ENCODE measurements at regions not wholly inside any gene's neighbourhood (a gene's known extent, or its start where the extent isn't known, plus 50 kb on each side); places are given as distances from the start of the nearest gene placed in this dataset.

GRCh38 chr2:62291052-62291451 lies 95.1 kb downstream of the B3GNT2 start (continued):
- no peak for TF ChIP-seq NR4A1 (CRISPR knock-in tag; IDR thresholded peaks at IDR 0.05)
- TF ChIP-seq NR4A1 (tag; IDR thresholded peaks at IDR 0.05) = peak; percentile 81
- TF ChIP-seq SMARCC2 (IDR thresholded peaks at IDR 0.05; ENCODE audit: low read depth) = no peak
- TF ChIP-seq BDP1 (IDR thresholded peaks at IDR 0.05; ENCODE audit: insufficient read depth, insufficient read length) = no peak
- TF ChIP-seq TSHZ1 (CRISPR knock-in tag; IDR thresholded peaks at IDR 0.05) = 0 out of 2 replicates have a peak, but pooled peaks have one; percentile 14
- TF ChIP-seq ZNF311 (CRISPR knock-in tag; IDR thresholded peaks at IDR 0.05) = peak; percentile 84
- TF ChIP-seq ELF4 (CRISPR knock-in tag; IDR thresholded peaks at IDR 0.05) = no peak
- 0 out of 2 replicates have a peak, but pooled peaks have one; percentile 24 for TF ChIP-seq ZNF41 (CRISPR knock-in tag; conservative IDR thresholded peaks at IDR 0.05)
- TF ChIP-seq DMBX1 (CRISPR knock-in tag; IDR thresholded peaks at IDR 0.05; ENCODE audit: borderline replicate concordance) = peak; percentile 75
